Neural cell (in vitro differentiated cells): ENCODE measurements at regions not wholly inside any gene's neighbourhood (a gene's known extent, or its start where the extent isn't known, plus 50 kb on each side); places are given as distances from the start of the nearest gene placed in this dataset.

Source experiments
- CTCF ChIP-seq: fragments of 450-650 bp; IDR thresholded peaks from 2 replicates; pipeline ENCODE4 v1.5.1; 2014; ENCODE audit warnings: antibody characterized with exemption, mild to moderate bottlenecking, moderate library complexity; ENCODE audit not compliant: poor library complexity, severe bottlenecking
- EP300 ChIP-seq: fragments of 450-650 bp; conservative IDR thresholded peaks from 2 replicates; pipeline ENCODE4 v1.6.1; 2014; ENCODE audit warnings: antibody characterized with exemption, mild to moderate bottlenecking, moderate library complexity; ENCODE audit not compliant: poor library complexity, severe bottlenecking
- EZH2 ChIP-seq: fragments of 200-600, 300-800 bp; shearing (Covaris generic), sonication (generic); IDR thresholded peaks from 2 replicates; pipeline ENCODE4 v1.6.1; 2014; ENCODE audit warnings: antibody characterized with exemption, low read length, borderline replicate concordance, mild to moderate bottlenecking; ENCODE audit not compliant: insufficient read depth, poor library complexity, severe bottlenecking
- MXI1 ChIP-seq: fragments of 450-650 bp; conservative IDR thresholded peaks from 2 replicates; pipeline ENCODE4 v1.6.1; 2014; ENCODE audit warnings: antibody characterized with exemption, mild to moderate bottlenecking; ENCODE audit not compliant: poor library complexity, severe bottlenecking
- POLR2AphosphoS5 ChIP-seq: IDR thresholded peaks from 2 replicates; pipeline ENCODE4 v1.6.1; 2012
- TAF1 ChIP-seq: IDR thresholded peaks from 2 replicates; pipeline ENCODE4 v1.6.1; 2012; ENCODE audit warnings: low read depth
- TF ChIP-seq, protein P1 (sequence below): IDR thresholded peaks from 2 replicates; pipeline ENCODE4 v1.6.1; 2012; ENCODE audit warnings: borderline replicate concordance

DNA sequence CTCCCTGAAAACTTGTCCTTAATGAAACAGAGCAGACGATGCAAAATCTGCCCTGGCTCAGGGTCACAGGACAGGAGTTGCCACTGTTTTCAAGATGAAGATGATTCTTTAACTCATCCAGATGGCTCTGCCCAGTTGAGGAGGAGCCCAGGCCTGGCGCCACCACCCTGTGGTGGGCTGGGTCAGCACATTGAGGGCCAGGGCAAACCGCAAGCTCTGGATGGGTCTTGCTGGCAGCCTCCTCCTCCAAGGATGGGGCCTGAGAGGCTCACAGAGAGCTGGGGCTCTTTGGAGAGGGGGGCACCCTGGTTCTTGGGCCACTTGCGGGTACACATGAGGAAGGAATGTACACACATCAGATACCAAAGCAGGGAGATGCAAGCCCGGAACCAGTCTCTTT, 158.2 kb downstream of the NUAK1 start:
- TF ChIP-seq CTCF (no peak), EZH2 (no peak), MXI1 (no peak), TAF1 (no peak), EP300 (no peak), POLR2AphosphoS5 (no peak)
- TF ChIP-seq, protein P1, sequence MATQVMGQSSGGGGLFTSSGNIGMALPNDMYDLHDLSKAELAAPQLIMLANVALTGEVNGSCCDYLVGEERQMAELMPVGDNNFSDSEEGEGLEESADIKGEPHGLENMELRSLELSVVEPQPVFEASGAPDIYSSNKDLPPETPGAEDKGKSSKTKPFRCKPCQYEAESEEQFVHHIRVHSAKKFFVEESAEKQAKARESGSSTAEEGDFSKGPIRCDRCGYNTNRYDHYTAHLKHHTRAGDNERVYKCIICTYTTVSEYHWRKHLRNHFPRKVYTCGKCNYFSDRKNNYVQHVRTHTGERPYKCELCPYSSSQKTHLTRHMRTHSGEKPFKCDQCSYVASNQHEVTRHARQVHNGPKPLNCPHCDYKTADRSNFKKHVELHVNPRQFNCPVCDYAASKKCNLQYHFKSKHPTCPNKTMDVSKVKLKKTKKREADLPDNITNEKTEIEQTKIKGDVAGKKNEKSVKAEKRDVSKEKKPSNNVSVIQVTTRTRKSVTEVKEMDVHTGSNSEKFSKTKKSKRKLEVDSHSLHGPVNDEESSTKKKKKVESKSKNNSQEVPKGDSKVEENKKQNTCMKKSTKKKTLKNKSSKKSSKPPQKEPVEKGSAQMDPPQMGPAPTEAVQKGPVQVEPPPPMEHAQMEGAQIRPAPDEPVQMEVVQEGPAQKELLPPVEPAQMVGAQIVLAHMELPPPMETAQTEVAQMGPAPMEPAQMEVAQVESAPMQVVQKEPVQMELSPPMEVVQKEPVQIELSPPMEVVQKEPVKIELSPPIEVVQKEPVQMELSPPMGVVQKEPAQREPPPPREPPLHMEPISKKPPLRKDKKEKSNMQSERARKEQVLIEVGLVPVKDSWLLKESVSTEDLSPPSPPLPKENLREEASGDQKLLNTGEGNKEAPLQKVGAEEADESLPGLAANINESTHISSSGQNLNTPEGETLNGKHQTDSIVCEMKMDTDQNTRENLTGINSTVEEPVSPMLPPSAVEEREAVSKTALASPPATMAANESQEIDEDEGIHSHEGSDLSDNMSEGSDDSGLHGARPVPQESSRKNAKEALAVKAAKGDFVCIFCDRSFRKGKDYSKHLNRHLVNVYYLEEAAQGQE: no peak
